ENCODE measurements at regions not wholly inside any gene's neighbourhood (a gene's known extent, or its start where the extent isn't known, plus 50 kb on each side); places are given as distances from the start of the nearest gene placed in this dataset.
A peak's percentile ranks its signal among the peaks of the same experiment; 100 is the strongest.
"Not testable (repeated sequence)": the region's sequence is repeated elsewhere in the genome, so short reads cannot be mapped to it uniquely, and the experiment has no call there.

GRCh38 chr15:56568466-56569167 lies 103.7 kb upstream of the MNS1 start:
- no peak for DNase-seq (ENCODE audit: low read depth)

- no peak for DNase-seq (ENCODE audit: low read depth)
Observed at GRCh38 chr15:56557415-56557814, 92.5 kb upstream of the MNS1 start.

GRCh38 chr15:56553486-56553885 lies 88.5 kb upstream of the MNS1 start:
- no peak for DNase-seq (ENCODE audit: low read depth)

GRCh38 chr15:56552659-56553058 lies 87.7 kb upstream of the MNS1 start:
- no peak for DNase-seq (ENCODE audit: low read depth)

- not testable (repeated sequence) for DNase-seq (ENCODE audit: low read depth)
Observed at GRCh38 chr15:56540570-56540969, 75.6 kb upstream of the MNS1 start.

GRCh38 chr15:56540157-56540556 lies 75.2 kb upstream of the MNS1 start:
- not testable (repeated sequence) for DNase-seq (ENCODE audit: low read depth)

GRCh38 chr15:56538901-56539545 lies 74.1 kb upstream of the MNS1 start:
- DNase-seq (ENCODE audit: low read depth) = no peak

- DNase-seq (ENCODE audit: low read depth) = peak; percentile 4
Observed at GRCh38 chr15:56537881-56538280, 72.9 kb upstream of the MNS1 start.

GRCh38 chr15:56534728-56535127 lies 69.8 kb upstream of the MNS1 start:
- DNase-seq (ENCODE audit: low read depth) = no peak

GRCh38 chr15:56533731-56534403 lies 68.9 kb upstream of the MNS1 start:
- DNase-seq (ENCODE audit: low read depth) = no peak

GRCh38 chr15:56532721-56533460 lies 68.0 kb upstream of the MNS1 start:
- no peak for DNase-seq (ENCODE audit: low read depth)

- no peak for DNase-seq (ENCODE audit: low read depth)
Observed at GRCh38 chr15:56530157-56530556, 65.2 kb upstream of the MNS1 start.

GRCh38 chr15:56528136-56528535 lies 63.2 kb upstream of the MNS1 start:
- DNase-seq (ENCODE audit: low read depth) = no peak

- no peak for DNase-seq (ENCODE audit: low read depth)
Observed at GRCh38 chr15:56524915-56525314, 60.0 kb upstream of the MNS1 start.

GRCh38 chr15:56523521-56523920 lies 58.6 kb upstream of the MNS1 start:
- DNase-seq (ENCODE audit: low read depth) = no peak

GRCh38 chr15:56519000-56519399 lies 54.1 kb upstream of the MNS1 start:
- no peak for DNase-seq (ENCODE audit: low read depth)

Measured in activated T-cell treated with anti-CD3 and anti-CD28 coated beads for 24 hours (primary cell).